ENCODE measurements at regions not wholly inside any gene's neighbourhood (a gene's known extent, or its start where the extent isn't known, plus 50 kb on each side); places are given as distances from the start of the nearest gene placed in this dataset.

DNA sequence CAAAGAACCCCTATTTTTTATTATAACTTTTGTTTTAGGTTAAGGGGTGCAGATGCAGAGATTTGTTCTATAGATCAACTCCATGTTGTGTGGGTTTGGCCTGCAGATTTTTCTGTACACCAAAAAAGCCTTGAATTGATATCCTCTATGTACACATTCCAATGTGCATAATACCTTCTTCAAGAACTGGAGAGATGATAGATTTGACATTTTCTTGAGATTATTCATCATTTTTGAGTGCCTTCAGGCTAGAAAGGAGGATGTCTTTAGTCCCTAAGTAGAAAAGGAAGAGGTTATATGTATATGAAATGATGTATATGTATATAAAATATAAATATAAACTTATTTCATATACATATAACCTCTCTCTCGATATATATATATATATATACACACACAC, 1190.0 kb upstream of the ALCAM start:
- H4K20me1 ChIP-seq (ENCODE audit: insufficient read depth, low read length) = no peaks in the 10 kb centered on the region
- H3K27ac ChIP-seq (ENCODE audit: low read depth, low read length) = no peak overlapping the region
- no peaks in the 10 kb centered on the region for H3K4me1 ChIP-seq (ENCODE audit: insufficient read depth, low read length)
- no peak overlapping the region for H2AFZ ChIP-seq (ENCODE audit: low read length)
- H3K27me3 ChIP-seq (ENCODE audit: insufficient read depth, low read length) = no peaks in the 10 kb centered on the region
- TF ChIP-seq, protein P1, sequence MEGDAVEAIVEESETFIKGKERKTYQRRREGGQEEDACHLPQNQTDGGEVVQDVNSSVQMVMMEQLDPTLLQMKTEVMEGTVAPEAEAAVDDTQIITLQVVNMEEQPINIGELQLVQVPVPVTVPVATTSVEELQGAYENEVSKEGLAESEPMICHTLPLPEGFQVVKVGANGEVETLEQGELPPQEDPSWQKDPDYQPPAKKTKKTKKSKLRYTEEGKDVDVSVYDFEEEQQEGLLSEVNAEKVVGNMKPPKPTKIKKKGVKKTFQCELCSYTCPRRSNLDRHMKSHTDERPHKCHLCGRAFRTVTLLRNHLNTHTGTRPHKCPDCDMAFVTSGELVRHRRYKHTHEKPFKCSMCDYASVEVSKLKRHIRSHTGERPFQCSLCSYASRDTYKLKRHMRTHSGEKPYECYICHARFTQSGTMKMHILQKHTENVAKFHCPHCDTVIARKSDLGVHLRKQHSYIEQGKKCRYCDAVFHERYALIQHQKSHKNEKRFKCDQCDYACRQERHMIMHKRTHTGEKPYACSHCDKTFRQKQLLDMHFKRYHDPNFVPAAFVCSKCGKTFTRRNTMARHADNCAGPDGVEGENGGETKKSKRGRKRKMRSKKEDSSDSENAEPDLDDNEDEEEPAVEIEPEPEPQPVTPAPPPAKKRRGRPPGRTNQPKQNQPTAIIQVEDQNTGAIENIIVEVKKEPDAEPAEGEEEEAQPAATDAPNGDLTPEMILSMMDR (IDR thresholded peaks at IDR 0.05; ENCODE audit: extremely low read depth, low read depth, low read length) = no peak
- DNase-seq (ENCODE audit: insufficient read length, low spot score, missing footprints) = no peak
- H3K36me3 ChIP-seq (ENCODE audit: insufficient read depth, low read length) = no peaks in the 10 kb centered on the region
- H3K4me2 ChIP-seq (ENCODE audit: insufficient read depth, low read length) = no peak overlapping the region
- no peak overlapping the region for H3K4me3 ChIP-seq (ENCODE audit: insufficient read depth, low read length)
- no peaks in the 10 kb centered on the region for H3K9me3 ChIP-seq (ENCODE audit: low read depth, low read length)
- H3K79me2 ChIP-seq (ENCODE audit: insufficient read depth, low read length) = no peaks in the 10 kb centered on the region

DNA sequence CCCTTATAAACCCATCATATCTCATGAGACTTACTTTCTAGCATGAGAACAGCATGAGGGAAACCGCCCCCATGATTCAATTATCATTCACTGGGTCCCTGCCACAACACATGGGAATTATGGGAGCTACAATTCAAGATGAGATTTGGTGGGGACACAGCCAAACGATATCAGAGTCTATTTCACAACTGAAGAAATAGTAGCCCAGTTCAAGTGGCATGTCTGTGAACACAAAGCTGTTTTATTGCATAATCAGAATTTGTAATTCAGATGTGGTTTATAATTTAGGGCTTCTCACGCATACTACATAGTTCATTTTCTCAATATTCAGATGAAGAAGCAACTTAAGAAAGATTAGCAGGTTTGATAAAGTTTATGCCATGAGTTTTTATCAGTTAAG, 1188.0 kb upstream of the ALCAM start:
- DNase-seq (ENCODE audit: insufficient read length, low spot score, missing footprints) = no peak

DNA sequence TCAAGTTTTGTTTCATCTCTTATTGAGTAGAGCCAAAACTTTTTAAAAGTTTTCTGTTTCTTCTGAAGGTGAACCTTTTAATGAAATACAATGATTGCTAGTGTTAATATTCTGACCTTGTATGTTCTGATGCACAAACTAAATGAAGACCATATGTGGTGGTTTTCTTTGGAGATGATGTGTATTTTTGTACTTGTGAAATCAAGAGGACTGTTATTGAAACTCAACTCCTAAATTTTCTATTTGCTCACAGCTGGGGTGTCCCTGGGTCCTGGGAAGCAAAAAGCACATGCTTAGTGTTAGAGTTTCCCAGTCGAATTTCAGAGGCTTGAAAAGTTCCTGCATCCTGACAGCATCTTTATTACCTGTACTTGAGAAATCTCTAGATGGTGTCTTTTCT, 1185.8 kb upstream of the ALCAM start:
- Histone ChIP-seq H2AFZ (ENCODE audit: low read length) (no peak overlapping the region), H3K27ac (ENCODE audit: low read depth, low read length) (no peak overlapping the region), H3K9me3 (ENCODE audit: low read depth, low read length) (no peaks in the 10 kb centered on the region), H3K4me1 (ENCODE audit: insufficient read depth, low read length) (no peaks in the 10 kb centered on the region), H4K20me1 (ENCODE audit: insufficient read depth, low read length) (no peaks in the 10 kb centered on the region), H3K79me2 (ENCODE audit: insufficient read depth, low read length) (no peaks in the 10 kb centered on the region), H3K4me3 (ENCODE audit: insufficient read depth, low read length) (no peak overlapping the region), H3K36me3 (ENCODE audit: insufficient read depth, low read length) (no peaks in the 10 kb centered on the region), H3K27me3 (ENCODE audit: insufficient read depth, low read length) (no peaks in the 10 kb centered on the region), H3K4me2 (ENCODE audit: insufficient read depth, low read length) (no peak overlapping the region)
- TF ChIP-seq, protein P1 (IDR thresholded peaks at IDR 0.05; ENCODE audit: extremely low read depth, low read depth, low read length) = no peak
- peak; percentile 21 for DNase-seq (ENCODE audit: insufficient read length, low spot score, missing footprints)

More for the DNA sequence above, 1188.0 kb upstream of the ALCAM start:
- Histone ChIP-seq H3K4me2 (ENCODE audit: insufficient read depth, low read length) (no peak overlapping the region), H3K36me3 (ENCODE audit: insufficient read depth, low read length) (no peaks in the 10 kb centered on the region), H3K4me1 (ENCODE audit: insufficient read depth, low read length) (no peaks in the 10 kb centered on the region), H3K27ac (ENCODE audit: low read depth, low read length) (no peak overlapping the region), H3K79me2 (ENCODE audit: insufficient read depth, low read length) (no peaks in the 10 kb centered on the region), H2AFZ (ENCODE audit: low read length) (no peak overlapping the region), H3K9me3 (ENCODE audit: low read depth, low read length) (no peaks in the 10 kb centered on the region), H4K20me1 (ENCODE audit: insufficient read depth, low read length) (no peaks in the 10 kb centered on the region), H3K27me3 (ENCODE audit: insufficient read depth, low read length) (no peaks in the 10 kb centered on the region), H3K4me3 (ENCODE audit: insufficient read depth, low read length) (no peak overlapping the region)
- TF ChIP-seq, protein P1 (IDR thresholded peaks at IDR 0.05; ENCODE audit: extremely low read depth, low read depth, low read length) = no peak

DNA sequence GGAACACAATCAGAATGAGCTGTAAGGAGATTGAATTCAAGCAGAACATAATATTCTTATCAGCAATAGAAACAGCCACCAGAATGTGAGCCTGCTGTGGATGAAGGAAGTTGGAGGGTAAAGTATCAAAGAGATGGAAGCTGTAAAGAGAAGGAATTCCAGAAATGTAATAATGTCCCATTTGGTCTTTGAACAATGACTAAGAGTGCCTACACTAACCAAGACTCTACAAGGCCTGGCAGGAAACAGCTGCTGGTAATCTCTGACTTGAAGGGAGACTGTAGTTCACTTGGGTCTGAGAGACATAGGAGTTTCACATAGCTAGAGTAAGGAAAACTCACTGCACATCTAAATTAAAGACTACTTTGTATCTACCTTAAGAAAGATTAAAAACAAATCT, 1176.0 kb upstream of the ALCAM start:
- H3K4me1 ChIP-seq (ENCODE audit: insufficient read depth, low read length) = no peaks in the 10 kb centered on the region
- H4K20me1 ChIP-seq (ENCODE audit: insufficient read depth, low read length) = no peaks in the 10 kb centered on the region
- no peak overlapping the region for H3K4me3 ChIP-seq (ENCODE audit: insufficient read depth, low read length)
- TF ChIP-seq, protein P1 (IDR thresholded peaks at IDR 0.05; ENCODE audit: extremely low read depth, low read depth, low read length) = no peak
- H3K79me2 ChIP-seq (ENCODE audit: insufficient read depth, low read length) = no peaks in the 10 kb centered on the region
- no peak overlapping the region for H3K27ac ChIP-seq (ENCODE audit: low read depth, low read length)
- H3K9me3 ChIP-seq (ENCODE audit: low read depth, low read length) = no peaks in the 10 kb centered on the region
- no peak overlapping the region for H2AFZ ChIP-seq (ENCODE audit: low read length)
- H3K27me3 ChIP-seq (ENCODE audit: insufficient read depth, low read length) = no peaks in the 10 kb centered on the region
- no peak overlapping the region for H3K4me2 ChIP-seq (ENCODE audit: insufficient read depth, low read length)
- DNase-seq (ENCODE audit: insufficient read length, low spot score, missing footprints) = no peak
- no peaks in the 10 kb centered on the region for H3K36me3 ChIP-seq (ENCODE audit: insufficient read depth, low read length)

Data from osteoblast (primary cell).